Right lobe of liver (tissue), 6 donors: ENCODE measurements at regions not wholly inside any gene's neighbourhood (a gene's known extent, or its start where the extent isn't known, plus 50 kb on each side); places are given as distances from the start of the nearest gene placed in this dataset.
A peak's percentile ranks its signal among the peaks of the same experiment; 100 is the strongest.

Experiments
- ATAC-seq, 4 donors: fragments of 200-7000 bp; cut with Tn5 transposase; one replicate each; pipeline ENCODE4 v1.9.1; 2020; ENCODE audit warnings: mild to moderate bottlenecking in 4 of 4, moderate library complexity in 4 of 4
- DNase-seq, 3 donors: peaks; one replicate each; pipeline ENCODE4 v3.0.0-alpha.2; 2020
- H3K27ac ChIP-seq, 3 donors: fragments of 200-600 bp; one replicate each; pipeline ENCODE4 v1.8.0; 2022
- H3K27me3 ChIP-seq, 2 donors: fragments of 200-600 bp; one replicate each; pipeline ENCODE4 v1.8.0; 2022
- H3K36me3 ChIP-seq, 4 donors: fragments of 200-600 bp; sonication (generic) in 1 of 4; one replicate each; pipeline versions ENCODE4 v1.5.1 to v1.8.0; 2017 to 2022; ENCODE audit warnings: control low read depth in 1 of 4
- H3K4me1 ChIP-seq, 4 donors: fragments of 200-600 bp; sonication (generic) in 1 of 4; one replicate each; pipeline versions ENCODE4 v1.5.1 to v1.8.0; 2017 to 2022; ENCODE audit warnings: control low read depth in 1 of 4
- H3K4me3 ChIP-seq, 3 donors: fragments of 200-600 bp; one replicate each; pipeline ENCODE4 v1.8.0; 2022
- H3K9me3 ChIP-seq, 4 donors: fragments of 200-600 bp; sonication (generic) in 1 of 4; one replicate each; pipeline versions ENCODE4 v1.5.1 to v1.8.0; 2017 to 2022; ENCODE audit warnings: control low read depth in 1 of 4
- POLR2A ChIP-seq: fragments of 450-650 bp; IDR thresholded peaks from one replicate; pipeline ENCODE4 v1.6.1; 2017; ENCODE audit warnings: antibody characterized with exemption, mild to moderate bottlenecking
- WGBS: methylation state at CpG from one replicate; pipeline ENCODE4 v1.1.6; 2018; ENCODE audit warnings: low coverage, low lambda C conversion rate; ENCODE audit not compliant: insufficient coverage; ENCODE audit errors: missing lambda C conversion rate; 5-methylcytosine and 5-hydroxymethylcytosine counted together
- intact Hi-C, 2 donors: fragments of 100-400 bp; cut with DNase I; formaldehyde crosslinking; loops; one replicate each; pipeline versions ENCODE4 v1.11.2 to v1.14.1; 2022
- TF ChIP-seq, protein P1 (sequence below), 4 donors: fragments of 200-600 bp in 3 of 4; fragments of 450-650 bp in 1 of 4; IDR thresholded peaks; one replicate each; pipeline versions ENCODE4 v1.5.1 to v1.8.0; 2016 to 2022; ENCODE audit warnings: antibody characterized with exemption in 4 of 4, mild to moderate bottlenecking in 2 of 4
- donor health status: DM: no; HTN: yes; CAD: no.
- donor health status: DM: no; HTN: no; CAD: no.
- donor health status: DM: no; HTN: no; CAD: no.
- donor health status: DM: no; HTN: yes; CAD: no.
- donor health status: DM: no; HTN: yes; CAD: no.

DNA sequence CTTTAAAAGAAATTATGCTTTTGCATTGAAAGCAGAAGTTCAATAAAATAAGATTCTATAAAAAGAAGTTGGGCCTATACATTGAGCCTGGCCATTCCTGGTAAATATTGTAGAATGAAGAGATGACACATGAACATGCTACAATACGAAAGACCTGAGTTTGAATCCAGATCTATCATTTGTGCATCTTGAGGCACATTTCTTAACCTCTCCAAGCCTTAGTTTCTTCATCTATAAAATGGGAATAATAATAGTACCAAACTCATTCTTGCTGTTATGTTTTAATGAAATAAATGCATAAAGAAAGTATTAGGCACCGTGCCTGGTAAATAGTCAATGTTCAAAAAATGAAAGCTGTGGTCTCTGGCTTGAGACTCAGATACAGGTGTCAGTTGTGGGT lies 76.9 kb upstream of the PHACTR2 start:
- H3K27me3 ChIP-seq: no peaks in the 10 kb centered on the region
- 68% methylated on average over 2 of the region's 2 CpGs for WGBS
- no peaks in the 10 kb centered on the region for H3K36me3 ChIP-seq
- intact Hi-C loops: loop anchor here in 1 of 2 donors (10.0 kb wide), 1 partner anchor 74 kb away; the partner anchor contains the start of gene PHACTR2
- no peak for TF ChIP-seq POLR2A
- TF ChIP-seq, protein P1, sequence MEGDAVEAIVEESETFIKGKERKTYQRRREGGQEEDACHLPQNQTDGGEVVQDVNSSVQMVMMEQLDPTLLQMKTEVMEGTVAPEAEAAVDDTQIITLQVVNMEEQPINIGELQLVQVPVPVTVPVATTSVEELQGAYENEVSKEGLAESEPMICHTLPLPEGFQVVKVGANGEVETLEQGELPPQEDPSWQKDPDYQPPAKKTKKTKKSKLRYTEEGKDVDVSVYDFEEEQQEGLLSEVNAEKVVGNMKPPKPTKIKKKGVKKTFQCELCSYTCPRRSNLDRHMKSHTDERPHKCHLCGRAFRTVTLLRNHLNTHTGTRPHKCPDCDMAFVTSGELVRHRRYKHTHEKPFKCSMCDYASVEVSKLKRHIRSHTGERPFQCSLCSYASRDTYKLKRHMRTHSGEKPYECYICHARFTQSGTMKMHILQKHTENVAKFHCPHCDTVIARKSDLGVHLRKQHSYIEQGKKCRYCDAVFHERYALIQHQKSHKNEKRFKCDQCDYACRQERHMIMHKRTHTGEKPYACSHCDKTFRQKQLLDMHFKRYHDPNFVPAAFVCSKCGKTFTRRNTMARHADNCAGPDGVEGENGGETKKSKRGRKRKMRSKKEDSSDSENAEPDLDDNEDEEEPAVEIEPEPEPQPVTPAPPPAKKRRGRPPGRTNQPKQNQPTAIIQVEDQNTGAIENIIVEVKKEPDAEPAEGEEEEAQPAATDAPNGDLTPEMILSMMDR (IDR thresholded peaks at IDR 0.05): no peak
- no peaks in the 10 kb centered on the region for H3K9me3 ChIP-seq
- no peak for ATAC-seq
- H3K4me3 ChIP-seq: no peak overlapping the region
- DNase-seq: no peak
- H3K4me1 ChIP-seq: peaks cover 0 to 1% (median 0%) of the 10 kb centered on the region in 4 donors
- no peak overlapping the region for H3K27ac ChIP-seq

DNA sequence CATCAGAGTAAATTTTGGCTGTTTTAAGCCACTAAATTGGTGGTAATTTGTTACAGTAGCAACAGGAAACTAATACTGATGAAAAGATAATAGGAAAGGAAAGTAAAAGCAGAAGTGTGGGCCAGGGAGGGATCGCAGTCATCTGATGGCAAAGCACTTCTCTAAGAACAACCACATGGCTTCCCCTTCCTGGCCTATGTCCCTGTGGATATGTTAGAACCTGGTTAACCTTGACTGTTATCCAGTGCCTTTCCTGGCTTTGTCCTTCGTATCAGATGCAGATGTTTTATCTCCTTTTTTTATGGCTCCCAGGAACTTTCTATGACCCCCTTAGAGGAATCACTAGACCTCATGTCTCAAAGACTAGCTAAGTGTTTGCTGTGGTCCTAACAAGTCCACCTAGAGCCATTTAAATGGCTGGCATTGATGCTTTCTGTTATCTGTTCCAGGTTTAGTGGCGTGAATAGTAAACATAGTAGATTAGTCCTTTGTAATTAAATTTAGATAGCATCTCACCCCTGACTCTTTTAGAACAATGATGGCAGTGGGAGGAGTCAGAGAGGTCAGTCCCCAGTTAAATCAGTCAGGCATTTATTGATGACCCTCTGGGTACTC lies 79.2 kb upstream of the PHACTR2 start:
- 52% methylated on average over 3 of the region's 3 CpGs for WGBS
- Histone ChIP-seq H3K27ac (no peak overlapping the region), H3K9me3 (no peaks in the 10 kb centered on the region), H3K4me1 (peaks cover 0 to 7% (median 0%) of the 10 kb centered on the region in 4 donors), H3K4me3 (no peak overlapping the region), H3K27me3 (no peaks in the 10 kb centered on the region), H3K36me3 (no peaks in the 10 kb centered on the region)
- TF ChIP-seq POLR2A: no peak
- TF ChIP-seq, protein P1 (IDR thresholded peaks at IDR 0.05): no peak
- ATAC-seq (peak in 3 of 4 donors; percentile 43 to 65 (median 45)), DNase-seq (no peak)
- intact Hi-C loops: no loop called here

DNA sequence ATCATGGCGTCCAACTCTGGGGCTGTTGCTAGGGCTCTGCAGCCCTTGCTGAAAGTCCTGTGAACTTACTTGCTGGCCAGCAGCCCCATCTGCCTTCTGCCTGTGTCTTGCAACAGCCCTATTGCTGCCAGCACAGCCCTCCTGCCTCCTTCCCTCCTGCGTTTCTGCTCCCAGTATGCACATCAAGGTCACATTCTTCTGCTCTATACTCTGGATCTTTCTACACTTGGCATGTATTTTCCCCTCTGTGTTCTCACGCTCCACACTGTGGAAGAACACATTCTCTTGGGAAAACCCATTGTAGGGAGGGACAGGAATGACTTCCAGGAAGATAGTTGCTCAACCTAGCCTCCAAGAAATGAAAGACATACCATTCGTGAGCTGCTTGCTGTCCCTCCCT lies 80.9 kb upstream of the PHACTR2 start:
- DNase-seq: peak in 1 of 3 donors; percentile 38
- H3K27ac ChIP-seq: peak overlapping the region in 1 of 3 donors; percentile 6
- peaks cover 0 to 7% (median 0%) of the 10 kb centered on the region in 4 donors for H3K4me1 ChIP-seq
- no peaks in the 10 kb centered on the region for H3K9me3 ChIP-seq
- no peaks in the 10 kb centered on the region for H3K27me3 ChIP-seq
- intact Hi-C loops: no loop called here
- TF ChIP-seq, protein P1 (IDR thresholded peaks at IDR 0.05): no peak
- TF ChIP-seq POLR2A: no peak
- WGBS: 56% methylated on average over 4 of the region's 4 CpGs
- ATAC-seq: peak in 3 of 4 donors; percentile 49 to 54 (median 50)
- H3K4me3 ChIP-seq: no peak overlapping the region
- H3K36me3 ChIP-seq: no peaks in the 10 kb centered on the region

DNA sequence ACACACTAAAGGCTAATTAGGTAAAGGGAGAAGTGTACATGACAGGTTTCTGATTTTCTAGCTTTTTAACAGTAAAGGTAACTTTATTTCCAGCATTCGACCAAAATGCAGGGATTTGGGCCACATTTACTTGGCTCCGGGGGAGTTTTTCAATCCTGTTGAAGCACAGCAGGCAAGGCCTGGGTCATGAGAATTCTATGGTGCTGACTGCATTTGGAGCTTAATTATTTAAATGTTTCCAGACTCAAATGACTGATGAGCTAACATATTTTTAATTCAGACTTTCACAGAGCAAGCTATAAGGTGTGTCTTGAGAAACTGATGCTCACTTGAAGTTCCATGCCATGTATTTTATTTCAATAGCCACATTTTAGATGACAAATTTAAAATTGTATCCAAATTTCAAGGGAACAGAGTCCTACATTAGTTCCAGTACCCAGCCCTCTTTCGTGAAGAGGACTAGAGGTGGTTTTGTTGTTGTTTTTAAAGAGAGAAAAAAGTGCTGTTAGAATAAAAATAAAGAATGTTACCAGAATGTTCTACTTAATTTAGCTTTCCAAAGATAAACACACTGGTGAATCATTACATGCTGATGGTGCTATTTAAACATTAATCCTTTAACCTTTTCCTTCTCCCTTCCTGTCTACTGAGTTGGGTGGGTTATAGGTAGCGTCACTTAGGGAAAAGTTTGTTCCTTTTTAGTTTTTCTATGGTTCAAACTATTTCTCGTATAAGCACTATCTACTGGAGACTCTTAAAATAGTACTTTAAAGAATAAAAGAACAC lies 82.3 kb upstream of the PHACTR2 start:
- no peak for TF ChIP-seq POLR2A
- TF ChIP-seq, protein P1 (IDR thresholded peaks at IDR 0.05): no peak
- Histone ChIP-seq H3K9me3 (no peaks in the 10 kb centered on the region), H3K4me3 (no peak overlapping the region), H3K27ac (peak overlapping the region in 2 of 3 donors; percentile 36 to 59), H3K36me3 (no peaks in the 10 kb centered on the region), H3K27me3 (no peaks in the 10 kb centered on the region), H3K4me1 (peaks cover 0 to 7% (median 0%) of the 10 kb centered on the region in 4 donors)
- intact Hi-C loops: no loop called here
- DNase-seq (no peak), ATAC-seq (peak in 2 of 4 donors; percentile 72 to 77)
- WGBS: 63% methylated on average over 5 of the region's 5 CpGs
